Stimulated activated CD4-positive, alpha-beta T cell treated with anti-CD3 and anti-CD28 coated beads, Interleukin-4, amount 100 ng/mL, for 4 hours (primary cell): ENCODE measurements at regions not wholly inside any gene's neighbourhood (a gene's known extent, or its start where the extent isn't known, plus 50 kb on each side); places are given as distances from the start of the nearest gene placed in this dataset.
"Not testable (repeated sequence)": the region's sequence is repeated elsewhere in the genome, so short reads cannot be mapped to it uniquely, and the experiment has no call there.

Experiments used
- DNase-seq, 2 experiments: peaks; one replicate each; pipeline ENCODE4 v3.0.0-alpha.2; 2020

GRCh38 chr7:156545979-156546378 lies 94.6 kb upstream of the RNF32 start:
- DNase-seq = no peak

- no peak for DNase-seq
Observed at GRCh38 chr7:156544919-156545715, 95.5 kb upstream of the RNF32 start.

- DNase-seq = no peak
Observed at GRCh38 chr7:156543699-156544598, 96.6 kb upstream of the RNF32 start.

GRCh38 chr7:156540619-156541165 lies 99.9 kb upstream of the RNF32 start:
- DNase-seq = no peak

- no peak for DNase-seq
Observed at GRCh38 chr7:156539999-156540398, 100.6 kb upstream of the RNF32 start.

GRCh38 chr7:156537006-156537405 lies 103.6 kb upstream of the RNF32 start:
- no peak for DNase-seq

GRCh38 chr7:156534925-156535324 lies 105.6 kb upstream of the RNF32 start:
- no peak for DNase-seq

GRCh38 chr7:156533964-156534363 lies 106.6 kb upstream of the RNF32 start:
- no peak for DNase-seq

- DNase-seq = no peak
Observed at GRCh38 chr7:156533420-156533819, 107.2 kb upstream of the RNF32 start.

- DNase-seq = no peak
Observed at GRCh38 chr7:156532016-156532602, 108.5 kb upstream of the RNF32 start.

GRCh38 chr7:156529956-156530355 lies 110.6 kb upstream of the RNF32 start:
- no peak for DNase-seq

GRCh38 chr7:156527458-156527890 lies 113.1 kb upstream of the RNF32 start:
- no peak for DNase-seq

- no peak for DNase-seq
Observed at GRCh38 chr7:156524818-156525597, 115.6 kb upstream of the RNF32 start.

- DNase-seq = no peak
Observed at GRCh38 chr7:156523447-156524048, 117.0 kb upstream of the RNF32 start.

GRCh38 chr7:156522801-156523200 lies 117.8 kb upstream of the RNF32 start:
- DNase-seq = no peak

GRCh38 chr7:156519070-156519469 lies 121.5 kb upstream of the RNF32 start:
- no peak for DNase-seq

- DNase-seq = no peak
Observed at GRCh38 chr7:156518466-156518865, 122.1 kb upstream of the RNF32 start.

- not testable (repeated sequence) for DNase-seq
Observed at GRCh38 chr7:156517858-156518257, 122.7 kb upstream of the RNF32 start.

GRCh38 chr7:156516791-156517378 lies 123.7 kb upstream of the RNF32 start:
- no peak for DNase-seq

GRCh38 chr7:156515911-156516790 lies 124.4 kb upstream of the RNF32 start:
- no peak for DNase-seq
